DND-41 (cell line): ENCODE measurements at regions not wholly inside any gene's neighbourhood (a gene's known extent, or its start where the extent isn't known, plus 50 kb on each side); places are given as distances from the start of the nearest gene placed in this dataset.

Experiments
- ATAC-seq: fragments of 200-7000 bp; cut with Tn5 transposase; 3 replicates; pipeline ENCODE4 v1.9.1; 2021; ENCODE audit warnings: low read depth; ENCODE audit not compliant: insufficient read depth
- DNase-seq: peaks from one replicate; pipeline ENCODE4 v3.0.0-alpha.2; 2020
- H2AFZ ChIP-seq: 2 replicates; pipeline ENCODE4 v1.6.0; 2012; ENCODE audit warnings: low read depth, low read length
- H3K27ac ChIP-seq: 2 replicates; pipeline ENCODE4 v1.5.1; 2012; ENCODE audit warnings: low read length, inconsistent platforms
- H3K27me3 ChIP-seq: fragments of 200-600 bp; sonication (generic); 2 replicates; pipeline ENCODE4 v1.6.0; 2012; ENCODE audit warnings: low read length, mild to moderate bottlenecking, inconsistent platforms; ENCODE audit not compliant: insufficient read depth, poor library complexity
- H3K36me3 ChIP-seq: 2 replicates; pipeline ENCODE4 v1.5.1; 2012; ENCODE audit warnings: low read length, inconsistent platforms; ENCODE audit not compliant: insufficient read depth
- H3K4me1 ChIP-seq: 2 replicates; pipeline ENCODE4 v1.5.1; 2012; ENCODE audit warnings: mild to moderate bottlenecking, low read length; ENCODE audit not compliant: insufficient read depth
- H3K4me2 ChIP-seq: 2 replicates; pipeline ENCODE4 v1.6.0; 2012; ENCODE audit warnings: mild to moderate bottlenecking, moderate library complexity, low read length, inconsistent platforms; ENCODE audit not compliant: insufficient read depth
- H3K4me3 ChIP-seq, 2 experiments: fragments of 200-600 bp in 1 of 2; shearing (Covaris generic) in 1 of 2; 2 replicates each; pipeline ENCODE4 v1.5.1; 2012 to 2016; ENCODE audit warnings: inconsistent platforms in 2 of 2, low read length in 2 of 2, mild to moderate bottlenecking in 2 of 2, low read depth in 1 of 2, moderate library complexity in 1 of 2
- H3K79me2 ChIP-seq: 2 replicates; pipeline ENCODE4 v1.6.0; 2012; ENCODE audit warnings: low read length, inconsistent platforms; ENCODE audit not compliant: insufficient read depth
- H3K9ac ChIP-seq: 2 replicates; pipeline ENCODE4 v1.6.0; 2012; ENCODE audit warnings: low read depth, mild to moderate bottlenecking, inconsistent platforms, low read length, moderate library complexity
- H3K9me3 ChIP-seq: 2 replicates; pipeline ENCODE4 v1.5.1; 2012; ENCODE audit warnings: low read length, moderate library complexity, mild to moderate bottlenecking, inconsistent platforms; ENCODE audit not compliant: insufficient read depth, severe bottlenecking
- H4K20me1 ChIP-seq: 2 replicates; pipeline ENCODE4 v1.6.0; 2012; ENCODE audit warnings: low read length; ENCODE audit not compliant: insufficient read depth
- CTCF ChIP-seq: IDR thresholded peaks from 2 replicates; pipeline ENCODE4 v1.5.1; 2012; ENCODE audit warnings: borderline replicate concordance, low read length, moderate library complexity, mild to moderate bottlenecking; ENCODE audit not compliant: poor library complexity, severe bottlenecking; ENCODE audit errors: extremely low read depth
- EZH2 ChIP-seq: IDR thresholded peaks from 3 replicates; pipeline ENCODE4 v1.6.1; 2012; ENCODE audit warnings: borderline replicate concordance, low read depth, mild to moderate bottlenecking, moderate library complexity, low read length, inconsistent platforms; ENCODE audit not compliant: severe bottlenecking

- H3K4me1 ChIP-seq = peaks cover 18% of the 10 kb centered on the region
- H3K36me3 ChIP-seq = no peaks in the 10 kb centered on the region
- H3K9ac ChIP-seq = peak overlapping the region; percentile 52
- peak; percentile 96 for DNase-seq
- H3K9me3 ChIP-seq = no peaks in the 10 kb centered on the region
- no peaks in the 10 kb centered on the region for H4K20me1 ChIP-seq
- TF ChIP-seq EZH2 (no peak), CTCF (peak; percentile 31)
- peak; percentile 97 for ATAC-seq
- peak overlapping the region; percentile 59 for H3K4me2 ChIP-seq
- H3K4me3 ChIP-seq = peak overlapping the region in 1 of 2 experiments; percentile 40; a peak in 2 of 4 replicates
- H3K79me2 ChIP-seq = no peaks in the 10 kb centered on the region
- H2AFZ ChIP-seq = peak overlapping the region; percentile 52
- no peaks in the 10 kb centered on the region for H3K27me3 ChIP-seq
- H3K27ac ChIP-seq = peak overlapping the region; percentile 95
These were observed 452.3 kb upstream of the ID2 start for GRCh38 chr2:8229546-8229986.

- no peaks in the 10 kb centered on the region for H3K27me3 ChIP-seq
- no peak overlapping the region for H3K4me2 ChIP-seq
- no peaks in the 10 kb centered on the region for H3K9me3 ChIP-seq
- no peaks in the 10 kb centered on the region for H3K36me3 ChIP-seq
- no peak for TF ChIP-seq CTCF
- no peak for TF ChIP-seq EZH2
- no peak overlapping the region for H2AFZ ChIP-seq
- peak overlapping the region; percentile 95; the same call in 1 of the 2 replicates for H3K27ac ChIP-seq
- ATAC-seq (no peak), DNase-seq (no peak)
- H3K9ac ChIP-seq = no peak overlapping the region
- H3K79me2 ChIP-seq = no peaks in the 10 kb centered on the region
- H3K4me3 ChIP-seq = no peak overlapping the region
- no peaks in the 10 kb centered on the region for H4K20me1 ChIP-seq
- peaks cover 18% of the 10 kb centered on the region for H3K4me1 ChIP-seq
These were observed 451.4 kb upstream of the ID2 start for GRCh38 chr2:8230466-8230865.

GRCh38 chr2:8231902-8232301 is 450.0 kb upstream of the ID2 start:
- no peak overlapping the region for H3K27ac ChIP-seq
- no peaks in the 10 kb centered on the region for H3K27me3 ChIP-seq
- no peaks in the 10 kb centered on the region for H3K79me2 ChIP-seq
- H3K9me3 ChIP-seq = no peaks in the 10 kb centered on the region
- TF ChIP-seq CTCF (no peak), EZH2 (no peak)
- ATAC-seq = no peak
- H3K4me1 ChIP-seq = peaks cover 18% of the 10 kb centered on the region
- no peaks in the 10 kb centered on the region for H4K20me1 ChIP-seq
- H3K9ac ChIP-seq = no peak overlapping the region
- no peak overlapping the region for H2AFZ ChIP-seq
- H3K4me3 ChIP-seq = no peak overlapping the region
- no peaks in the 10 kb centered on the region for H3K36me3 ChIP-seq
- no peak overlapping the region for H3K4me2 ChIP-seq
- no peak for DNase-seq

- Histone ChIP-seq H4K20me1 (no peaks in the 10 kb centered on the region), H3K9me3 (no peaks in the 10 kb centered on the region), H3K27ac (no peak overlapping the region), H3K9ac (no peak overlapping the region), H3K4me1 (peaks cover 18% of the 10 kb centered on the region), H3K4me2 (no peak overlapping the region), H3K4me3 (no peak overlapping the region), H3K36me3 (no peaks in the 10 kb centered on the region), H2AFZ (no peak overlapping the region), H3K27me3 (no peaks in the 10 kb centered on the region), H3K79me2 (no peaks in the 10 kb centered on the region)
- TF ChIP-seq CTCF (no peak), EZH2 (no peak)
- ATAC-seq (no peak), DNase-seq (no peak)
These were observed 449.0 kb upstream of the ID2 start for GRCh38 chr2:8232871-8233270.
